GM19239 (cell line): ENCODE measurements at regions not wholly inside any gene's neighbourhood (a gene's known extent, or its start where the extent isn't known, plus 50 kb on each side); places are given as distances from the start of the nearest gene placed in this dataset.

Experiments used
- DNase-seq: peaks from one replicate; pipeline ENCODE4 v3.0.0; 2011; ENCODE audit warnings: low spot score; ENCODE audit not compliant: insufficient read length
- FAIRE-seq: peaks from 2 replicates; lab custom pipeline; 2011; peaks lifted over from hg19 to GRCh38; lab: Jason Lieb, UNC

DNA sequence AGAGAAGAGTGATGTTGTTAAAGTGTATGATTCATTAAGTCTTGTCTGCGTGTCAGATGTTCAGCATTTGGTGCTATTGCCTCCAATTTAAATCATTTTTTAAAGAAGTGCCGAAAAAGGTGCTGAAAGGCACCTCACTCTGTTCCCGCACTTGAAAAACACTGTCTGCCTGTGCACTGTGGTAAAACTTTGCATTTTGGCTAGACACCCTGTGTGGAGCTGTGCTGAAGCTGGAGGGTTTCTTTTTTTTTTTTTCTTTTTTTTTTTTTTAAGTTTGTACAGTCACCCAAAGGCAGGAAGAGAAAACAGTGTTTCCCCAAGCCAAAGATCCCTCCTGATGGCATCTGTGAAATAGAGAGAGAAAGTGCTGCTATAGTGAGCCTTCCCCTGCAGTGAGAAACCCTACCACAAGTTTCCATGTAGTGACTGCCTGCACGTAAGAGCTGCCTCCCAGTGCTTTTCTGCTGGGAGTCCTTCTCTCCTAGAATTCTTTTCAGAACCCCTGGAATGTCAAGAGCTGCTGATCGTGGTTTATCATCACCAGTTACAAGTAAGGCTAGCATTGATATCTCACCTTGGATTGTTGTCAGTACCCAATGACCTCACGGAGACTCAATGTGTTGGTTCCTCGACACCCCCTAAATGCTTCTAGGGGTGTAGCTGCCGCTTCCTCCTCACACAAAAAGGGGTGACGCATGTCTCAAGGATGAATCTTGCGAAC is 116.0 kb upstream of the SOX9 start:
- no peak for DNase-seq
- peak; percentile 4 for FAIRE-seq

DNA sequence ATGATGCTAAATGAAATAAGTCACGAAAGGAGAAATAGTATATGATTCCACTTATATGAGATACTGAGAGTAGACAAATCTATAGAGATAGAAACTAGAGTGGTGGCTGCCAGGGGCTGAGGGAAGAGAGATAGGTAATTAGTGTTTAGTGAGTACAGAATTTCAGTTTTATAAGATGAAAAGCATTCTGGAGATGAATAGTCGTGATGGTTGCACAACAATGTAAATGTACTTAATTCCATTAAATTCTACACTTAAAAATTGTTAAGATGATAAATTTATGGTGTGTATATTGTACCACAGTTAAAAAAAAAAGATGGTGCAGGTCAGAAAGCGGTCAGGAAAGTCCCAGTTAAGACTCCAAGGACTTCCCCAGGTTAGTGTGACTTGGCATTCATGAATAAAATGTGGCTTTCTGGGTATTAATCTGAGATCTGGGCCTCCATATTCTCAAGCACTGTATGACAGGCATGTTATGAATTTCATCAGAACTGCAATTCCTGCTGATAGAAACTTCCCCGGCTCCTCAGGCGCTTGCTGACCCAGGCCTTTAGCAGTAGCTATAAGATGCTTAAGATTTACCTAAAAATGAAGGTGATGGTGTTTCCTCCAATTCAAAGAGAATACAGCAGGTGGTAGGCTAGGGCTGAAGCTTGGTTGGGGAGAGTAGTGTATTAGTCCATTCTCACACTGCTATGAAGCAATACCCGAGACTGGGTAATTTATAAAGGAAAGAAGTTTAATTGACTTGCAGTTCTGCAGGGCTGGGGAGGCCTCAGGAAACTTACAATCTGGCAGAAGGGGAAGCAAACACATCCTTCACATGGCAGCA is 115.3 kb upstream of the SOX9 start:
- FAIRE-seq (peak; percentile 64), DNase-seq (no peak)

GRCh38 chr17:72008236-72008876 is 112.5 kb upstream of the SOX9 start:
- DNase-seq = no peak
- no peak for FAIRE-seq

DNA sequence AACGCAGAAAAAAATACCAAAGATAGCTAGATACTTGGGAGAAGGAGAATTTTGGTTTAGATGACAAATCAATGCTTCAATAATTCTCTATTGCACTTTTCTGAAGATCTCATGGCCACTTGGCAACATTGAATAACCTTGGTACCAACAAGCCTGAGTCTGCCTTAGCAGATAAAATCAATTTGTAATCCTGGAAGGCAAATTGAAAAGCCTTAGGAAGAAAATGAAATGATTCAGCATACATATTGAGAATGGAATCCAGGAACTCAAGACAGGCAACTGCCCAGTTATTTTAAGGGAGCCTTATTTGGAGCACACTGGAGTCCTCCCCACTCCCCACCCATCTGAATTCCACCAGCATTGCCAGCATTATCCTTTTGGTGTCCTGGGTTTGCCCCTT is 109.3 kb upstream of the SOX9 start:
- DNase-seq (no peak), FAIRE-seq (no peak)

DNA sequence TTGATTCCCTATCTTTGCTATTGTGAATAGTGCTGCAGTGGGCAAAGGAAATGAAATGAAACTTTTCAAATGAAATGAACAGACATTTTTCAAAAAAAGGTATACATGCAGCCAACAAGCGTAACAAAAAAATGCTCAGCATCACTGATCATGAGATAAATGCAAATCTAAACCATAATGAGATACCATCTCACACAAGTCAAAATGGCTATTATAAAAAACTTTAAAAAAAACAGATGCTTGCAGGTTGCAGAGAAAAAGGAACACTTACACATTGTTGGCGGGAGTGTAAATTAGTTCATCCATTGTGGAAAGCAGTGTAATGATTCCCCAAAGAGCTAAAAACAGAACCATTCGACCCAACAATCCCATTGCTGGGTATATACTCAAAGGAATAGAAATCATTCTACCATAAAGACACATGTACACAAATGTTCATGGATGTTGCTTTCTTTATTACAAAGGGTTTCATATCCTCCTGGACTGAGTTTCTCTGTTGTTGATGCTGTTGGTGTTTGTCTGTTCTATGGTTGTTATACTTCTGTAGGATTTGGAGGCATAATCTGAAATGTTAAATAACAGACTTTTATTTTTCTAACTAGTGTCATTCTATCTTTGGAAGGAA is 99.3 kb upstream of the SOX9 start:
- FAIRE-seq (peak; percentile 62), DNase-seq (no peak)

DNA sequence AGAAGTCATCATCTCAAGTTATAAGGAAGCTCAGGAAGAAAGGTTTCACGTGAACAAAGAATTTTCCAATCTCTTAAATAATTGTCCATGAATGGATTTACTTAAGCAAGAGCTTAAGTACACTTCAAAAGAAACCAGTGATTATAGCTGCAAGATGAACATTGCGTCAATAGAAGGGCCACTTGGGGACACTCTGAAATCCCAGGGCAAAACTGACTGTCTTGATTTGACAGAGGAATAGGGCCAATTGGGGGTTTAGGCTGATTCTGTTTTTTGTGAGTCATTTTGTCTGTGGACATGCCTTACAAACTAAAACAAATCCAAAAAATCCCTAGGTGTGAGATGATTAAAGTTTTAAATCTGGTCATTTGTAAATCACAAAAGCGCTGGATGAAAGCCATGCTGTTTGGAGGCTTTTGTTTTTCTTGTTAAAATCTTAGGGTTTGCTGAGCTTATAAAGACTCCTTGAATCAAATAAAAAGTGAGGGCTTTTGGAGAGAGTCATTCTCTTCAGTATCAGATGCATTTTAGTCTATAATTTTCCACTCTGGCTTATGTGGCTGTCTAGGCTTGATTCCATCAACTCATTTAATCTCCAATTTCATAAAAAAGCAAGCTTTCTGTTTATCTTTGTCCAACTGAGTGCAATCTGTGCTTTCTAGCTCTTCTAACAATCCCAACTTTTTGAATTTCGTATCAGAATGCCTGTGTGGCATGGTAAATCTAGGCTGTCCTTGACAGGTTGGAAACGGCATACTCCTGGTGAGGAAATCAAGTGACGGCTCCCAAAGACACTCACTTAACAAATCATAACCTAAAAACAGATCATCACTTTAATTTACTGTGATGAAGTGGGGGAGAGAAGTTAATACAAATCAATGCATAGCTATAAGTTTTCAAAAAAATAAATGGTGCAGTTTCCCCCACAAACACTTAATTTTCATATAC is 98.2 kb upstream of the SOX9 start:
- FAIRE-seq (no peak), DNase-seq (no peak)

- DNase-seq (no peak), FAIRE-seq (no peak)
Observed at GRCh38 chr17:72024457-72024856, 96.4 kb upstream of the SOX9 start.

DNA sequence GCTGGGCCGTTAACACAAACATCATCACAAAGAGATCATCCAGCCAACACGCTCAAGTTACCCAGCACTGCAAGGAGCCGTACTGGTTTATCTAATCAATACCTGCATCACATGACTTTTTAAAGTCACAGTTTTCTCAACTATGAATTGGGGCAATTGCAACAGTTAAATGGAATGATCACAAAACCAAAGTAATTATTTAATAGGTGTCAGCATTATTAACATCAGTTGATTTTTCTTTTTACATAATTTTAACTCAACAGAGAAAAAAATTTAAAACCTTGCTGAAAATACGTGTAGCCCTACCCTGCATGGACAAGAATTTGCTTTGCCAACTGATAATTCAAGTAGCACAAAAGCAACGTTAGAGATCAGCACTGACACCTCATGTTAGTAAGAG is 95.7 kb upstream of the SOX9 start:
- DNase-seq = no peak
- no peak for FAIRE-seq

- DNase-seq (peak; percentile 16), FAIRE-seq (peak; percentile 99)
Observed at GRCh38 chr17:72030067-72030899, 90.5 kb upstream of the SOX9 start.

- DNase-seq (no peak), FAIRE-seq (peak; percentile 42)
Observed at GRCh38 chr17:72031219-72031884, 89.5 kb upstream of the SOX9 start.

- DNase-seq (no peak), FAIRE-seq (no peak)
Observed at GRCh38 chr17:72033334-72033733, 87.5 kb upstream of the SOX9 start.

DNA sequence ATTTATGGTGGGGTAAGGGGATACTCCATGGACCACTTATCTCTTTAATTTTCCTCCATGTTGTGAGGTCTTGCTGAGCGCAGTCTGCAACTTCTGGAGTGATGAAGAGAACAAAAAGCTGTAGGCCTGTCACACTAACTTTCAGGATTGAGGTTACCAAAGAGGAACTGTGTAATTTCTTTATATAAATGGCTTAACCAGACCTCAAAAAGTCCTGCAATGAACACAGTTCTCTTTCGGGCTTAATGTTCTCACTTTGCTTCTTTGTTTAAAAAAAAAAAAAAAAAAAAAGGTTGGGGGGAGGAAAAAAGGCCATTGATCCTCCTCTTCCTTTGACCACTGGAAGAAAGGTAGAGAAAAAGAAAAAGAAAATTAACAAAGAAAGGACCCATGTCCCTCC is 86.8 kb upstream of the SOX9 start:
- FAIRE-seq = no peak

DNA sequence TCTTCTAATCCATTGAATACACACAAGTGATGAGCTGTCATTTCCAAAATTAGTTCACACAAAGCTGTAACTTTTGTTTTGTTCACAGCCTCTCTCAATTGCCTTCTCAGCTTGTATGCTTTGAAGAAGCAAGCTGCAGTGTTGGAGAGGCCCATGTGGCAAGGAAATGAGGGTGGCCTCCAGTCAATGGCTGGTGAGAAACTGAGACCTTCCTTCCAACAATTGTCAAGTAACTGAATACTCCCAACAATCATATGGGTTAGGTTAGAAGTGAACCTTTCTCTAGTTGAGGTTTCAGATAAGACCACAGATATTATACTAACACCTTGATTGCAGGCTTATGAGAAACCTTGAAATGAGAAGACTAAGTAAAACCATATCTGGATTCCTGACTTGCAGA is 82.4 kb upstream of the SOX9 start:
- no peak for DNase-seq
- FAIRE-seq = no peak

More for the DNA sequence above, 86.8 kb upstream of the SOX9 start:
- no peak for DNase-seq

- no peak for DNase-seq
- no peak for FAIRE-seq
Observed at GRCh38 chr17:72039490-72039889, 81.3 kb upstream of the SOX9 start.

DNA sequence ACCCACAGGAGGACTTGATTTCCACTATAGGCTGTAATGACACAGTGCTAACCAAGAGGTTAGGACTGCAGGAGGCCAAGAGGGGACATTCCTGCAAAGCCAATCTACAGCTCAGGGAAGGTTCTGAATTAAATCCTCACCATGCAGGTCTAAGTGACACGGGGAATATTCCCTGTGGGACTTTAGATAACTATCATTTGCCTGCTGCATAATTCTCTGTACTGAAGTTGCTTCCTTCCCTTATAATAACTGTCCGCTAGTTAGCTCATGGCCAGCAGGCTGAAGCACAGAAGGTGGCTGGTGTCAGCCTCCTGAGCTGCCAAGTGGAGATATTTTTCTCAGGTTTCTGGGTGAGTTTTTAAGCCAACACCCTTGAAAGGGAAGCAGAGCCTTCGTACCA is 74.6 kb upstream of the SOX9 start:
- DNase-seq (no peak), FAIRE-seq (no peak)

GRCh38 chr17:72046643-72047612 is 73.9 kb upstream of the SOX9 start:
- DNase-seq (no peak), FAIRE-seq (no peak)

DNA sequence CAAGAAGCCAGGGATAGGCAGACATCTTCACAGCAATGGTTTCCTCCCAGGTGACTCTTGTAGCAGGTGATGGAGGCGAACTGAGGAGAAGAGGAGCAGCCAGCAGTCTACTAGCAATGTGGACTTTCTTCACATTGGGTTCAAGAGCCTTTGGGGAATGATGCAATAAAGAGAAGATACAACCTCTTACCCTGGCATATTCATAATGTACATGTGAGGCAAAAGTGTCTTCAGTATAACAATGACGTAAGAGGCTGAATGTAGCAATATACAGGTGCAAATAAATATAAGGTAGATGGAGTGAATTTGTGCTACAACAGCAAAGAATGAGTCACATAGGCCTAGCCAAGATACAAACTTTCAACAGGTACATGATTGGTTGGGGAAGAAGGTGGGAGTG is 70.9 kb upstream of the SOX9 start:
- no peak for DNase-seq
- FAIRE-seq = no peak
